Hematopoietic multipotent progenitor cell treated with erythropoietin and hydrocortisone succinate and interleukin-3 and kit ligand, for 15 days (in vitro differentiated cells): ENCODE measurements at regions not wholly inside any gene's neighbourhood (a gene's known extent, or its start where the extent isn't known, plus 50 kb on each side); places are given as distances from the start of the nearest gene placed in this dataset.

ENCODE experiments used
- DNase-seq: peaks from one replicate; pipeline ENCODE4 v3.0.0-alpha.2; 2015; ENCODE audit warnings: low spot score

GRCh38 chr11:115965767-115966504 lies 461.7 kb upstream of the CADM1 start:
- no peak for DNase-seq

DNA sequence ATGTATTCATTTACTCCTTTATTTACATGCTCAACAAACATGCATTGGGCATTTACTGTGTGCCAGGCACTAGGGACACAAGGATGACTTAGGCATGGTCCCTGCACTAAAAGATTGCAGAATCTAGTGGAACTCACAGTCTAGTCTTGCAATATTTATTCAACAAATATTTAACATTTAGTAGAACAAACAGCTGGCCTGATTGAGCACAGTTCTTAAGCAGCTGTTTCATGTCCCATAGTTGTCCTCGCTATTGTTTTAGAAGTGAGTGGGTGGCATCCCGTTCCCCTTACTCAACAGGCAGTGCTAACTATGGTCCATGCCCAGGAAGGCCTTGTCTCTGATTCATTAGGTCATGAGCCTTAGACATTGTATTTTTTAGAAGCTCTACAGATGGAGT lies 459.9 kb upstream of the CADM1 start:
- DNase-seq: no peak

DNA sequence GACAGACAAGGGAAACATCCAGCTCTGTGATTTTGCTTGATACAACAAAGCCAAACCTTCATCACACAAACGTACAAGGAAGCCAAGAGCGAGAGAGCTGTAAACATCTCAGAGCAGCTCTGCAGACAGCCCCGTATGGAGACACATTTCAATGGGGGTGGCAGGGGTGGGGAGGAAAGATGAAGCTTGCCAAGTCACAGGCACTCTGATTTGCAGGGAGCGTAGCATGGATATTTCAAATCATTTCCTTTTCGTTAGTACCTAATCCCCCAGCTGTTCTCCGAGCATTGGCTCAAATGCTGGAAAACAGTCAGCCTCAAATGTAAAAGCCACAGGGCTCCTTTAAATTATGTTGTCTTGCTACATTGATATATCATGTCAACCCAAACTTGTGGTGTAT lies 458.9 kb upstream of the CADM1 start:
- no peak for DNase-seq

- DNase-seq: no peak
These were observed 457.2 kb upstream of the CADM1 start for GRCh38 chr11:115961159-115962003.

GRCh38 chr11:115959081-115959486 lies 454.9 kb upstream of the CADM1 start:
- DNase-seq: no peak

- DNase-seq: no peak
These were observed 454.1 kb upstream of the CADM1 start for GRCh38 chr11:115958089-115959000.

- DNase-seq: no peak
These were observed 451.6 kb upstream of the CADM1 start for GRCh38 chr11:115955803-115956202.

DNA sequence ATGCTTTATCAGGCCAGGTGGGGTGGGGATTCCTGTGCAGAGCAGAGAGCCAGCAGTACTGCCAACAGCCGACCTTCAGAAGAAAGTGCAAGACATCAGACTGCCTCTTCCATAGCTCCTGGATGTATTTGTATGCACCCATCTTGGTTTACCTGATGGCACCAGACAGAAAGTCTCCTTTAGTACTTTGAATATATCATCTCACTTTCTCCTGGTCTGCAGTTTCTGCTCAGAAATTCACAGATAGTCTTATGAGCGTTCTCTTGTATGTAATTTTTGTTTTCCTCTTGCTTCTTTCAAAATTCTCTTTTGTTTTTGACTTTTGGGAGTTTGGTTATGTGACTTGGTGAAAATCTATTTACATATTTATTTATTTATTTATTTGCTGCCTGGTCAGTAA lies 446.4 kb upstream of the CADM1 start:
- DNase-seq: no peak

DNA sequence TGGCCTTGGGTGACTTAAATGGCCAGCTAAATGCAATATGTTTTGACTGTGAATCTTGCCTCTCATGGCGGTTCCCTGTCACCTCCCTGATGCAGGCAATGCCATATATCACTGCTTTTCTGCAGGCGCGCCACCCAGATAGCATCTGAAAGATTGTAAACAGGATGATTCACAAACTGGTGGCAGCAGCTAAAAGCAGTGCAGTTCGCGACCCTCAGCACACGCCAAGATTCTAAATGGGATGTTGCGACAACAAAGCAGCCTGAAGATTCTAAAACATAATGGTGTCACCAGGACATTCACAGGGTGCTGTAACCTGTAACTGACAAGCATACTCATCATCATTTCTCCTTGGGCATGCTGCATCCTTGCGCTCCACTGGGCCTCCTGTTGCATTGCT lies 440.4 kb upstream of the CADM1 start:
- no peak for DNase-seq

- DNase-seq: no peak
These were observed 437.8 kb upstream of the CADM1 start for GRCh38 chr11:115942011-115942410.

DNA sequence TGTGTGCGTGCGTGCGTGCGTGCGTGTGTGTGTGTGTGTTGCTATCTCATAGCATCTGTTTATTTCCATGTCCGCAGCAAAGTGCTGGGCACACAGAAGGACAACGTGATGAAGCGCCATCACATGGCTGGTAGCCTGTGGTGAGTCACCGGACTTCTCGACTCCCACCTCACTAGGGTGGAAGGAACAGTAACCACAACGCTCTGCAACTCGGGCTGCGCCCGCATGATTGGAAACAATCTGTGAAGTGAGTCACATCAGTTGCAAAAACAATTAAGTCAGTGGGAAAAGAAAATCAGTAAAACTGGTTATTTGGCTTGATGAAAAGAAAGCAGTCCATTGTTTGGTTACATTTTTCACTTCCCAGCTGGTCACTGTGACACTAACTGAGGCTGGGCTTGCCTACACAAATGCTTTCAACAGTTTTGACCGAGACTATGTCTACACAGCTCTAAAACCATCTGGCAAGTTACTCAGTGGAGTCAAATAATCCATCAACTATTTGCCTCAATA lies 437.3 kb upstream of the CADM1 start:
- no peak for DNase-seq

GRCh38 chr11:115941044-115941443 lies 436.8 kb upstream of the CADM1 start:
- DNase-seq: no peak

- DNase-seq: no peak
These were observed 435.7 kb upstream of the CADM1 start for GRCh38 chr11:115939731-115940421.

- no peak for DNase-seq
These were observed 435.0 kb upstream of the CADM1 start for GRCh38 chr11:115939104-115939730.

DNA sequence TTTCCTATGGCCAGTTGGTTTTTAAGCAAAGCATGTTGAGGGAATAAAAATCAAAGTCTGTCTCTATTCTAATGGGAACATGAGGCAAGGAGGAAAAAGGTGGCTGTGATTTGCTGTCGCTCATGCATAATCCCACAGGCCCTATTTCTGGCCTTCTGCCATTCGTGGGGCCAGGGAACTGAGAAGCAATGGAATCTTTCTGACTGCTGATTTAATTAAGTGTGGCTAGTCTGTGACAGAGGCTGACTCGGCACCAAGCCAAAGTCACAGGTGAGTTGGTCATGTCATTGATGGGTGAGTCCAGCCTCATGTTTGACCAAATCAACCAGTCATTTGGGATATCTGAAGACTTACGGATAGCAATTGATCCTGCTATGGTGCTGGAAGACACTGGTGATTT lies 429.3 kb upstream of the CADM1 start:
- DNase-seq: no peak

DNA sequence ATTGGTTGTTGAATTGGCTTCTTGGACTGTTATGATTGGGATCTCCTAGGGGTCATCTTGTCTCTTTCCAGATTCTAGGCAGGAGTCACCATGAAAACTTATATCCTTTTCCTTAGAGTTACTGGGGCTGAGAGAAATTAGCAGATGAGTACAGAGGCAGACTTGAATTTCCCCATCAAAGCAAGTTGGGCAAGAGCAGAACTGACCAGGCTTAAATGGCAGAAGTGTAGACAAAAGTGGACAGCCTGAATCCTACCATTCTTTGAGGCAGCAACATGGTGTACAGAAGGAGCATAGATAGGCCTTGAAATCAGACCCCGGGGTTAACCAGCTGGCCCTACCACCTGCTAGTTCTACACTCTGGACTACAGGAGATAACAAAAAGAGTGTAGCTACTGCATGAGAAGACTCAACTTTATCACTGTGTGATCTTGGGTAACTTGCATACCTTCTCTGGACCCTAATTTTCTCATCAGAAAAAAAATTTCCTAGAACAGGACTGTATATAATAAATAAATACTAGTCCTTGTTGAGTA lies 427.4 kb upstream of the CADM1 start:
- no peak for DNase-seq

GRCh38 chr11:115930886-115931547 lies 426.8 kb upstream of the CADM1 start:
- DNase-seq: no peak

DNA sequence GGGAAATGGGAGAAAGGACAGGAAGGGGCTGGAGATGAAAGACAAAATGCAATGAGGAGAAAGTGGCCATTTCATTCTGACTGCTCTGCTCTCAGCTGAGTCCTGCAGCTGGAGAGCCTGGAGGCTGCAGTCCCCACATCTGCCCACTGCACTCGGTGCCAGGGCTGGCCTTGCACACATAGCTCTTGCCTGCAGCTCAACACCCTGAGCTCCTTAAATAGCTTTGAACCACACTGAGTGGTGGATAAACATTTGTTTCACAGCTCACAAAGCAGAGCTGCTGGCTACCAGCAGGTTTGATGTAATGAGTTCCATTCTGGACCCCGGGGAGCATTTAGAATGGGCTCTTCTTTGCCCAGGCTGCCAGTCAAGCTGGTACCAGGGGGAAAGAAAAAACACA lies 426.1 kb upstream of the CADM1 start:
- DNase-seq: no peak

GRCh38 chr11:115929618-115930129 lies 425.5 kb upstream of the CADM1 start:
- no peak for DNase-seq

DNA sequence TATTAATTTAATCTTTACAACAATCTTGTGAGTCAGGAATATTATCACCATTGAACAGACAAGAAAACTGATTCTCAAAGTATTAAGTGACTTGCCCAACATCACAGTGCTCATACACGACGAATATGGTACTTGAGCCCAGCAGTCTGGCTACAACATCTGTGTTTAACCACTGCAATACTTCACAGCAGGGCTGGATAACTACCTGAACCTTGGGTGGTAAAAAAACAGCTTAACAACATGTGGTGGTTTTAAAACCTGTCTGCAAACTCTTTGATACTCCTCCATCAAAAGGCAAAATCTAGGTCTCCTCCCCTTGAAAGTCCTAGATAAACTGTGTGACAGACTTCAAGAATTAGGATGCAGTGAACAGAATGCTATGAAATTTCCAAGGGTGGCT lies 424.6 kb upstream of the CADM1 start:
- DNase-seq: no peak
